H1 (cell line): ENCODE measurements at regions not wholly inside any gene's neighbourhood (a gene's known extent, or its start where the extent isn't known, plus 50 kb on each side); places are given as distances from the start of the nearest gene placed in this dataset.
A peak's percentile ranks its signal among the peaks of the same experiment; 100 is the strongest.

Experiments used
- CTCF ChIA-PET: fragments of 300-600 bp; sonication (Branson Sonifier 250); formaldehyde crosslinking; loops from one replicate; lab custom pipeline; 2021; ENCODE audit not compliant: partially characterized antibody; lab: Charles Lee
- POLR2A ChIA-PET: fragments of 300-600 bp; sonication (Branson Sonifier 250); formaldehyde crosslinking; loops from one replicate; lab custom pipeline; 2021; ENCODE audit warnings: inconsistent platforms; ENCODE audit not compliant: partially characterized antibody; lab: Charles Lee
- DNase-seq, 2 experiments: peaks; one replicate each; pipeline versions ENCODE4 v3.0.0 to v3.0.0-alpha.2; 2010 to 2022; ENCODE audit warnings: low spot score in 2 of 2, low read depth in 1 of 2, mixed read lengths in 1 of 2
- FAIRE-seq: peaks from 2 replicates; lab custom pipeline; 2011; peaks lifted over from hg19 to GRCh38; lab: Jason Lieb, UNC
- H2AFZ ChIP-seq: 2 replicates; pipeline ENCODE4 v1.8.1; 2012; ENCODE audit warnings: low read length, inconsistent platforms
- H2AK5ac ChIP-seq: 2 replicates; pipeline ENCODE4 v1.6.1; 2013; ENCODE audit warnings: low read depth, low read length
- H2BK120ac ChIP-seq: replicated peaks from 2 replicates; pipeline ENCODE3; 2013; ENCODE audit warnings: low read depth, low read length, inconsistent platforms
- H2BK12ac ChIP-seq: 2 replicates; pipeline ENCODE4 v1.6.1; 2013; ENCODE audit warnings: low read depth, low read length
- H2BK15ac ChIP-seq: 2 replicates; pipeline ENCODE4 v1.6.1; 2013; ENCODE audit warnings: low read length
- H2BK20ac ChIP-seq: 2 replicates; pipeline ENCODE4 v1.6.1; 2013; ENCODE audit warnings: low read length
- H2BK5ac ChIP-seq: 2 replicates; pipeline ENCODE4 v1.6.1; 2013; ENCODE audit warnings: low read depth, low read length
- H3K14ac ChIP-seq: 2 replicates; pipeline ENCODE4 v1.6.1; 2013; ENCODE audit warnings: inconsistent platforms; ENCODE audit not compliant: insufficient read length
- H3K18ac ChIP-seq: 2 replicates; pipeline ENCODE4 v1.6.1; 2013; ENCODE audit warnings: low read length; ENCODE audit errors: extremely low read depth
- H3K23ac ChIP-seq: 2 replicates; pipeline ENCODE4 v1.6.1; 2013; ENCODE audit warnings: inconsistent platforms; ENCODE audit not compliant: insufficient read length
- H3K23me2 ChIP-seq: 2 replicates; pipeline ENCODE4 v1.6.1; 2013; ENCODE audit warnings: low read depth, low read length
- H3K27ac ChIP-seq: 2 replicates; pipeline ENCODE4 v1.6.1; 2011; ENCODE audit warnings: low read depth, low read length, inconsistent platforms
- H3K27me3 ChIP-seq, 4 experiments: replicated peaks in 1 of 4; 1 replicate in 1 of 4; 2 replicates in 3 of 4; pipeline versions ENCODE4 v1.6.1 to v1.8.1; 2011 to 2013; ENCODE audit warnings: low read length in 3 of 4, mild to moderate bottlenecking in 3 of 4, inconsistent platforms in 2 of 4, mixed read lengths in 2 of 4, moderate library complexity in 1 of 4; ENCODE audit not compliant: control insufficient read depth in 3 of 4, insufficient read depth in 3 of 4; ENCODE audit errors: extremely low read depth in 1 of 4
- H3K36me3 ChIP-seq, 4 experiments: 2 replicates each; pipeline versions ENCODE4 v1.6.1 to v1.8.1; 2011 to 2013; ENCODE audit warnings: mild to moderate bottlenecking in 4 of 4, low read length in 3 of 4, moderate library complexity in 2 of 4, control low read depth in 1 of 4, inconsistent platforms in 1 of 4; ENCODE audit not compliant: insufficient read depth in 4 of 4, control insufficient read depth in 2 of 4
- H3K4ac ChIP-seq: replicated peaks from 2 replicates; pipeline ENCODE3; 2013; ENCODE audit warnings: low read length, low read depth, mixed read lengths, inconsistent platforms; ENCODE audit not compliant: insufficient read length
- H3K4me1 ChIP-seq, 4 experiments: replicated peaks in 1 of 4; 1 replicate in 1 of 4; 2 replicates in 3 of 4; pipeline versions ENCODE4 v1.6.1 to v1.8.1; 2011 to 2013; ENCODE audit warnings: low read length in 3 of 4, inconsistent platforms in 2 of 4, mixed read lengths in 1 of 4; ENCODE audit not compliant: insufficient read depth in 4 of 4, control insufficient read depth in 3 of 4
- H3K4me2 ChIP-seq, 2 experiments: 2 replicates each; pipeline versions ENCODE4 v1.6.1 to v1.8.1; 2011 to 2013; ENCODE audit warnings: low read depth in 2 of 2, low read length in 2 of 2, control low read depth in 1 of 2, inconsistent platforms in 1 of 2, mild to moderate bottlenecking in 1 of 2; ENCODE audit not compliant: insufficient read depth in 1 of 2
- H3K4me3 ChIP-seq, 4 experiments: fragments of 200-600, 300-600 bp in 1 of 4; sonication (generic), shearing (Covaris generic), sonication (Bioruptor Twin) in 1 of 4; 2 replicates each; pipeline versions ENCODE4 v1.5.1 to v1.8.1; 2011 to 2016; ENCODE audit warnings: low read length in 4 of 4, low read depth in 3 of 4, control low read depth in 2 of 4, inconsistent platforms in 2 of 4, mild to moderate bottlenecking in 2 of 4, mixed read lengths in 1 of 4, moderate library complexity in 1 of 4; ENCODE audit not compliant: insufficient read depth in 2 of 4; ENCODE audit errors: extremely low read depth in 1 of 4
- H3K56ac ChIP-seq: replicated peaks from 2 replicates; pipeline ENCODE3; 2013; ENCODE audit warnings: low read depth, mild to moderate bottlenecking, mixed read lengths, low read length, inconsistent platforms; ENCODE audit not compliant: insufficient read length
- H3K79me1 ChIP-seq: 2 replicates; pipeline ENCODE4 v1.6.1; 2013; ENCODE audit warnings: low read depth, low read length, control low read depth
- H3K79me2 ChIP-seq, 2 experiments: 2 replicates each; pipeline versions ENCODE4 v1.6.1 to v1.8.1; 2012 to 2013; ENCODE audit warnings: low read length in 2 of 2, mild to moderate bottlenecking in 2 of 2, inconsistent platforms in 1 of 2; ENCODE audit not compliant: insufficient read depth in 2 of 2, control insufficient read depth in 1 of 2
- H3K9ac ChIP-seq, 4 experiments: replicated peaks in 1 of 4; 1 replicate in 1 of 4; 2 replicates in 3 of 4; pipeline versions ENCODE4 v1.6.1 to v1.8.1; 2011 to 2013; ENCODE audit warnings: low read depth in 3 of 4, low read length in 3 of 4, control low read depth in 2 of 4, mild to moderate bottlenecking in 2 of 4, moderate library complexity in 2 of 4, inconsistent platforms in 1 of 4; ENCODE audit errors: extremely low read depth in 1 of 4
- H3K9me3 ChIP-seq, 2 experiments: 2 replicates each; pipeline versions ENCODE4 v1.6.1 to v1.8.1; 2012 to 2013; ENCODE audit warnings: mild to moderate bottlenecking in 2 of 2, moderate library complexity in 2 of 2, control low read depth in 1 of 2, inconsistent platforms in 1 of 2, low read depth in 1 of 2, low read length in 1 of 2, mixed read lengths in 1 of 2; ENCODE audit not compliant: insufficient read depth in 2 of 2
- H4K20me1 ChIP-seq, 2 experiments: replicated peaks in 1 of 2; 2 replicates each; pipeline versions ENCODE3 to v1.8.1; 2011 to 2013; ENCODE audit warnings: inconsistent platforms in 2 of 2, low read length in 2 of 2, mild to moderate bottlenecking in 1 of 2; ENCODE audit not compliant: insufficient read depth in 2 of 2, control insufficient read depth in 1 of 2
- H4K5ac ChIP-seq: 2 replicates; pipeline ENCODE4 v1.6.1; 2013; ENCODE audit warnings: low read length, low read depth, mixed read lengths, inconsistent platforms; ENCODE audit not compliant: insufficient read length
- H4K8ac ChIP-seq: 2 replicates; pipeline ENCODE4 v1.8.0; 2013; ENCODE audit warnings: mild to moderate bottlenecking, moderate library complexity, low read length, inconsistent platforms; ENCODE audit not compliant: insufficient read depth; ENCODE audit errors: extremely low read depth
- H4K91ac ChIP-seq: replicated peaks from 2 replicates; pipeline ENCODE3; 2013; ENCODE audit warnings: low read length, mixed read lengths, inconsistent platforms; ENCODE audit not compliant: insufficient read length
- CEBPB ChIP-seq: IDR thresholded peaks from 2 replicates; pipeline ENCODE4 v1.6.1; 2012; ENCODE audit warnings: low read depth, low read length
- GTF2F1 ChIP-seq: IDR thresholded peaks from 2 replicates; pipeline ENCODE4 v1.6.1; 2012; ENCODE audit warnings: low read depth, low read length, improper control_type of control experiment, borderline replicate concordance
- SAP30 ChIP-seq: fragments of 300-600 bp; sonication (generic); IDR thresholded peaks from 2 replicates; pipeline ENCODE4 v1.7.1; 2012; ENCODE audit warnings: low read length, moderate library complexity, mild to moderate bottlenecking, inconsistent platforms; ENCODE audit not compliant: insufficient read depth, insufficient replicate concordance
- SP4 ChIP-seq: IDR thresholded peaks from 2 replicates; pipeline ENCODE4 v1.6.1; 2012; ENCODE audit warnings: low read length, inconsistent platforms
- ZNF274 ChIP-seq: IDR thresholded peaks from 2 replicates; pipeline ENCODE4 v1.7.0; 2012; ENCODE audit warnings: low read length, borderline replicate concordance; ENCODE audit errors: extremely low read depth
- WGBS, 2 experiments: shearing (Covaris generic) in 1 of 2; methylation state at CpG; one replicate each; pipeline versions ENCODE4 v1.1.6 to v1.1.7; 2013 to 2015; ENCODE audit warnings: low lambda C conversion rate in 2 of 2, mixed read lengths in 2 of 2, inconsistent platforms in 1 of 2, low coverage in 1 of 2, missing lambda C conversion rate in 1 of 2; ENCODE audit not compliant: insufficient replicate concordance in 2 of 2, insufficient coverage in 1 of 2, insufficient read length in 1 of 2; ENCODE audit errors: extremely low coverage in 1 of 2, missing lambda C conversion rate in 1 of 2; 5-methylcytosine and 5-hydroxymethylcytosine counted together

- DNase-seq (no peak), FAIRE-seq (no peak)
- Histone ChIP-seq H3K27me3 (no peaks in the 10 kb centered on the region), H2BK120ac (no peak overlapping the region), H3K4me3 (no peak overlapping the region), H2BK5ac (no peak overlapping the region), H3K23ac (no peak overlapping the region), H3K9ac (no peak overlapping the region), H3K79me2 (no peaks in the 10 kb centered on the region), H2BK15ac (no peak overlapping the region), H3K36me3 (no peaks in the 10 kb centered on the region), H4K91ac (no peak overlapping the region), H2AFZ (no peak overlapping the region), H3K27ac (no peak overlapping the region), H4K20me1 (no peaks in the 10 kb centered on the region), H3K4me1 (peaks cover 0 to 9% (median 8%) of the 10 kb centered on the region in 4 experiments; a peak in 6 of 7 replicates), H3K4me2 (no peak overlapping the region), H3K4ac (no peak overlapping the region), H2AK5ac (no peak overlapping the region), H2BK20ac (0 out of 2 replicates have a peak overlapping the region, but pooled peaks have one; percentile 72), H2BK12ac (no peak overlapping the region), H3K56ac (no peak overlapping the region), H3K23me2 (no peaks in the 10 kb centered on the region), H3K14ac (no peak overlapping the region), H4K8ac (no peak overlapping the region), H3K9me3 (no peaks in the 10 kb centered on the region), H3K79me1 (no peaks in the 10 kb centered on the region), H3K18ac (no peak overlapping the region), H4K5ac (no peak overlapping the region)
- WGBS, 2 experiments: 90% methylated on average over 5 of the region's 6 CpGs; no CpG with 5 or more reads in 1 of the 2 experiments
- ChIA-PET CTCF (interaction anchor here (0.7 to 2.0 kb wide), 5 partner anchors 9 to 1447 kb away, joined by 3 to 4 read pairs (median 3); no protein-coding TSS in a partner anchor), POLR2A (no interaction called here)
- TF ChIP-seq SP4 (no peak), GTF2F1 (no peak), ZNF274 (no peak), SAP30 (no peak), CEBPB (no peak)
Observed at GRCh38 chr4:181508601-181509000, 734.6 kb upstream of the TENM3 start.
